ENCODE measurements at regions not wholly inside any gene's neighbourhood (a gene's known extent, or its start where the extent isn't known, plus 50 kb on each side); places are given as distances from the start of the nearest gene placed in this dataset.

DNA sequence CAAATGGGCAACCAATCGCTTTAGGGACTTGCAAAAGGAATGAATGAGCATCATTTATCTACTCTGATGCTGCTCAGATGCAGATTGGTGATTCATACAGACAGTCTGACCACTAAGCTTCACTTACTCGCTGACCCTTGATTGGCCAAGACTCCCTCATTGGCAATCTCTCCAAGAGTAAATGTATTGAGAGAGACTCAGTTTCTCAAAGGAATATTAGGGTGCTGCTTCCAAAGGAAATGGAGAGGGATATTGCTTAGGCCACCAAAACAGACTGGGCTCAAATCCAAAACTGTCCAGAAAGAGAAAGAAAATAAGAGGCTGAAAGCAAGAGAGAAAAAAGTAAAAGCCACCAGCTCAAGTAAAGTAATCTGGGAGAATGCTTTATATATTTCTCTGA is 785.2 kb downstream of the GALC start:
- no peak for TF ChIP-seq EP300 (IDR thresholded peaks at IDR 0.05; ENCODE audit: low read depth in 2 of 2, low read length in 2 of 2)
- no peak for TF ChIP-seq EP300 (CRISPR knock-in tag; IDR thresholded peaks at IDR 0.05; ENCODE audit: borderline replicate concordance)
- TF ChIP-seq ZNF562 (CRISPR knock-in tag; IDR thresholded peaks at IDR 0.05; ENCODE audit: borderline replicate concordance): no peak
- no peak for TF ChIP-seq POLR2A (IDR thresholded peaks at IDR 0.05; ENCODE audit: insufficient read depth in 1 of 2, low read depth in 2 of 2, low read length in 2 of 2)
- TF ChIP-seq MEIS2 (CRISPR knock-in tag; IDR thresholded peaks at IDR 0.05): no peak
- TF ChIP-seq ZFAT (CRISPR knock-in tag; conservative IDR thresholded peaks at IDR 0.05): no peak
- no peak for TF ChIP-seq BHLHE40 (IDR thresholded peaks at IDR 0.05; ENCODE audit: low read length)
- TF ChIP-seq, protein P1, sequence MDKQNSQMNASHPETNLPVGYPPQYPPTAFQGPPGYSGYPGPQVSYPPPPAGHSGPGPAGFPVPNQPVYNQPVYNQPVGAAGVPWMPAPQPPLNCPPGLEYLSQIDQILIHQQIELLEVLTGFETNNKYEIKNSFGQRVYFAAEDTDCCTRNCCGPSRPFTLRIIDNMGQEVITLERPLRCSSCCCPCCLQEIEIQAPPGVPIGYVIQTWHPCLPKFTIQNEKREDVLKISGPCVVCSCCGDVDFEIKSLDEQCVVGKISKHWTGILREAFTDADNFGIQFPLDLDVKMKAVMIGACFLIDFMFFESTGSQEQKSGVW (CRISPR knock-in tag; IDR thresholded peaks at IDR 0.05; ENCODE audit: borderline replicate concordance): no peak
- TF ChIP-seq ZNF12 (CRISPR knock-in tag; IDR thresholded peaks at IDR 0.05): no peak
- TF ChIP-seq ZNF44 (CRISPR knock-in tag; IDR thresholded peaks at IDR 0.05): no peak
- TF ChIP-seq ZNF776 (CRISPR knock-in tag; IDR thresholded peaks at IDR 0.05): no peak
